SHP77 treated with DMSO at 0.1 percent for 48 hours (cell line): ENCODE measurements at regions not wholly inside any gene's neighbourhood (a gene's known extent, or its start where the extent isn't known, plus 50 kb on each side); places are given as distances from the start of the nearest gene placed in this dataset.
"Not testable (repeated sequence)": the region's sequence is repeated elsewhere in the genome, so short reads cannot be mapped to it uniquely, and the experiment has no call there.

Experiments
- DNase-seq: peaks from one replicate; lab custom pipeline; 2025; lab: John Stamatoyannopoulos, UW

- DNase-seq = no peak
Observed at GRCh38 chr1:72530646-72531045, 248.3 kb upstream of the NEGR1 start.

- DNase-seq = no peak
Observed at GRCh38 chr1:72526926-72527325, 244.6 kb upstream of the NEGR1 start.

GRCh38 chr1:72524021-72524420, 241.7 kb upstream of the NEGR1 start:
- no peak for DNase-seq

- no peak for DNase-seq
Observed at GRCh38 chr1:72521659-72522058, 239.3 kb upstream of the NEGR1 start.

GRCh38 chr1:72516826-72517225, 234.5 kb upstream of the NEGR1 start:
- DNase-seq = no peak

- DNase-seq = no peak
Observed at GRCh38 chr1:72516264-72516663, 233.9 kb upstream of the NEGR1 start.

GRCh38 chr1:72498371-72498770, 216.0 kb upstream of the NEGR1 start:
- no peak for DNase-seq

- no peak for DNase-seq
Observed at GRCh38 chr1:72489801-72490200, 207.5 kb upstream of the NEGR1 start.

- DNase-seq = no peak
Observed at GRCh38 chr1:72485801-72486200, 203.5 kb upstream of the NEGR1 start.

GRCh38 chr1:72483846-72484357, 201.6 kb upstream of the NEGR1 start:
- no peak for DNase-seq

- no peak for DNase-seq
Observed at GRCh38 chr1:72482736-72483413, 200.5 kb upstream of the NEGR1 start.

GRCh38 chr1:72481420-72481970, 199.2 kb upstream of the NEGR1 start:
- peak; percentile 86 for DNase-seq

GRCh38 chr1:72466376-72466775, 184.0 kb upstream of the NEGR1 start:
- no peak for DNase-seq

- DNase-seq = no peak
Observed at GRCh38 chr1:72462186-72462905, 180.0 kb upstream of the NEGR1 start.

GRCh38 chr1:72442262-72442661, 159.9 kb upstream of the NEGR1 start:
- DNase-seq = no peak

GRCh38 chr1:72439036-72439435, 156.7 kb upstream of the NEGR1 start:
- DNase-seq = no peak

GRCh38 chr1:72438270-72438669, 155.9 kb upstream of the NEGR1 start:
- DNase-seq = no peak

GRCh38 chr1:72435025-72435424, 152.7 kb upstream of the NEGR1 start:
- DNase-seq = no peak

- no peak for DNase-seq
Observed at GRCh38 chr1:72434070-72434469, 151.7 kb upstream of the NEGR1 start.

GRCh38 chr1:72433591-72433990, 151.3 kb upstream of the NEGR1 start:
- DNase-seq = no peak

GRCh38 chr1:72432645-72433267, 150.4 kb upstream of the NEGR1 start:
- no peak for DNase-seq

- no peak for DNase-seq
Observed at GRCh38 chr1:72431810-72432209, 149.5 kb upstream of the NEGR1 start.

GRCh38 chr1:72428276-72428675, 145.9 kb upstream of the NEGR1 start:
- DNase-seq = not testable (repeated sequence)
